ENCODE measurements at regions not wholly inside any gene's neighbourhood (a gene's known extent, or its start where the extent isn't known, plus 50 kb on each side); places are given as distances from the start of the nearest gene placed in this dataset.

- no peak for TF ChIP-seq POLR2AphosphoS5 (IDR thresholded peaks at IDR 0.05; ENCODE audit: low read depth, low read length)
- no peak for TF ChIP-seq TAF1 (IDR thresholded peaks at IDR 0.05; ENCODE audit: borderline replicate concordance, low read depth, low read length)
- TF ChIP-seq POLR2A (IDR thresholded peaks at IDR 0.05; ENCODE audit: low read depth, low read length): no peak
These were observed 107.7 kb upstream of the RET start for GRCh38 chr10:42969147-42969546.

Data from GM12892 (cell line).